OCI-LY3 (cell line): ENCODE measurements at regions not wholly inside any gene's neighbourhood (a gene's known extent, or its start where the extent isn't known, plus 50 kb on each side); places are given as distances from the start of the nearest gene placed in this dataset.

Experiments
- H2AFZ ChIP-seq: fragments of 200-600, 300-600 bp; shearing (Covaris generic); 2 replicates; pipeline ENCODE4 v1.6.0; 2014; ENCODE audit warnings: antibody characterized with exemption, low read depth, low read length
- H3K27ac ChIP-seq: fragments of 200-600, 300-600 bp; sonication (generic); 2 replicates; pipeline ENCODE4 v1.5.1; 2014; ENCODE audit warnings: mild to moderate bottlenecking, low read length, moderate library complexity, mixed read lengths
- H3K27me3 ChIP-seq: fragments of 200-600, 300-600 bp; sonication (generic); 2 replicates; pipeline ENCODE4 v1.6.1; 2014; ENCODE audit warnings: low read depth, low read length, mixed read lengths
- H3K36me3 ChIP-seq: fragments of 200-600, 300-600 bp; sonication (generic); replicated peaks from 2 replicates; pipeline ENCODE3; 2014; ENCODE audit warnings: low read depth, low read length, mixed read lengths
- H3K4me1 ChIP-seq: fragments of 300-600, 200-600 bp; sonication (generic); 2 replicates; pipeline ENCODE4 v1.6.1; 2014; ENCODE audit warnings: low read length, mixed read lengths
- H3K4me2 ChIP-seq: fragments of 200-600, 300-600 bp; sonication (generic); 2 replicates; pipeline ENCODE4 v1.6.1; 2014; ENCODE audit warnings: low read length, mixed read lengths
- H3K4me3 ChIP-seq: fragments of 300-600, 200-600 bp; sonication (generic); 2 replicates; pipeline ENCODE4 v1.5.1; 2014; ENCODE audit warnings: antibody characterized with exemption, mild to moderate bottlenecking, low read length, moderate library complexity
- H3K79me2 ChIP-seq: fragments of 300-600, 200-600 bp; shearing (Covaris generic); 2 replicates; pipeline ENCODE4 v1.6.1; 2014; ENCODE audit warnings: mild to moderate bottlenecking, low read length, mixed read lengths
- H3K9ac ChIP-seq: fragments of 300-600, 200-600 bp; shearing (Covaris generic); 2 replicates; pipeline ENCODE4 v1.6.0; 2014; ENCODE audit warnings: mild to moderate bottlenecking, low read length, moderate library complexity
- H3K9me3 ChIP-seq: fragments of 200-600, 300-600 bp; shearing (Covaris generic); 2 replicates; pipeline ENCODE4 v1.6.1; 2014; ENCODE audit warnings: low read length, mixed read lengths; ENCODE audit not compliant: insufficient read depth
- H4K20me1 ChIP-seq: fragments of 200-600, 300-600 bp; sonication (generic); 2 replicates; pipeline ENCODE4 v1.6.1; 2016; ENCODE audit warnings: low read length, mixed read lengths; ENCODE audit not compliant: insufficient read depth
- CTCF ChIP-seq: fragments of 200-600, 300-600 bp; sonication (generic); IDR thresholded peaks from 2 replicates; pipeline ENCODE4 v1.5.1; 2014; ENCODE audit warnings: antibody characterized with exemption, low read length, low read depth
- EZH2phosphoT487 ChIP-seq: fragments of 200-600 bp; shearing (Covaris generic); IDR thresholded peaks from 2 replicates; pipeline ENCODE4 v1.6.1; 2018; ENCODE audit warnings: antibody characterized with exemption, mixed run types, low read depth

GRCh38 chr5:167570431-167570830 is 721.0 kb upstream of the WWC1 start:
- Histone ChIP-seq H3K9me3 (no peaks in the 10 kb centered on the region), H3K79me2 (no peaks in the 10 kb centered on the region), H3K27ac (no peak overlapping the region), H3K4me2 (no peak overlapping the region), H3K4me3 (no peak overlapping the region), H3K9ac (no peak overlapping the region), H3K36me3 (no peaks in the 10 kb centered on the region), H2AFZ (no peak overlapping the region), H3K4me1 (no peaks in the 10 kb centered on the region), H4K20me1 (no peaks in the 10 kb centered on the region), H3K27me3 (peaks cover 7% of the 10 kb centered on the region; the same call in 1 of the 2 replicates)
- TF ChIP-seq EZH2phosphoT487 = no peak
- no peak for TF ChIP-seq CTCF

GRCh38 chr5:167571824-167572223 is 719.6 kb upstream of the WWC1 start:
- H3K79me2 ChIP-seq = no peaks in the 10 kb centered on the region
- no peaks in the 10 kb centered on the region for H3K36me3 ChIP-seq
- TF ChIP-seq EZH2phosphoT487 (no peak), CTCF (no peak)
- H4K20me1 ChIP-seq = no peaks in the 10 kb centered on the region
- H3K27ac ChIP-seq = no peak overlapping the region
- peaks cover 3% of the 10 kb centered on the region; the same call in 1 of the 2 replicates for H3K27me3 ChIP-seq
- H2AFZ ChIP-seq = no peak overlapping the region
- H3K4me2 ChIP-seq = no peak overlapping the region
- H3K9me3 ChIP-seq = no peaks in the 10 kb centered on the region
- H3K4me3 ChIP-seq = no peak overlapping the region
- no peaks in the 10 kb centered on the region for H3K4me1 ChIP-seq
- no peak overlapping the region for H3K9ac ChIP-seq

- Histone ChIP-seq H2AFZ (no peak overlapping the region), H3K27me3 (peaks cover 3% of the 10 kb centered on the region; the same call in 1 of the 2 replicates), H3K79me2 (no peaks in the 10 kb centered on the region), H3K4me3 (no peak overlapping the region), H3K36me3 (no peaks in the 10 kb centered on the region), H3K9me3 (no peaks in the 10 kb centered on the region), H3K4me1 (no peaks in the 10 kb centered on the region), H3K27ac (no peak overlapping the region), H4K20me1 (no peaks in the 10 kb centered on the region), H3K9ac (no peak overlapping the region), H3K4me2 (no peak overlapping the region)
- TF ChIP-seq CTCF = no peak
- no peak for TF ChIP-seq EZH2phosphoT487
Measured at GRCh38 chr5:167573370-167574127, 717.9 kb upstream of the WWC1 start.

GRCh38 chr5:167574464-167574863 is 717.0 kb upstream of the WWC1 start:
- Histone ChIP-seq H3K4me3 (no peak overlapping the region), H3K9ac (no peak overlapping the region), H4K20me1 (no peaks in the 10 kb centered on the region), H3K4me2 (no peak overlapping the region), H2AFZ (no peak overlapping the region), H3K27me3 (peaks cover 3% of the 10 kb centered on the region; the same call in 1 of the 2 replicates), H3K36me3 (no peaks in the 10 kb centered on the region), H3K9me3 (no peaks in the 10 kb centered on the region), H3K4me1 (no peaks in the 10 kb centered on the region), H3K27ac (no peak overlapping the region), H3K79me2 (no peaks in the 10 kb centered on the region)
- TF ChIP-seq CTCF (no peak), EZH2phosphoT487 (no peak)
